OCI-LY7 (cell line): ENCODE measurements at regions not wholly inside any gene's neighbourhood (a gene's known extent, or its start where the extent isn't known, plus 50 kb on each side); places are given as distances from the start of the nearest gene placed in this dataset.

Experiments used
- BruUV-seq: library from RNA; stranded (reverse); fragments of 400-500 nt; replicated peaks from 2 replicates; lab custom pipeline; 2021; lab: Mats Ljungman, UMichigan
- CTCF ChIA-PET: fragments of 300-600 bp; sonication (Branson Sonifier 250); formaldehyde crosslinking; loops from one replicate; lab custom pipeline; 2022; ENCODE audit warnings: antibody characterized with exemption; ENCODE audit not compliant: unreplicated experiment; lab: Charles Lee
- POLR2A ChIA-PET: fragments of 300-600 bp; sonication (Branson Sonifier 250); formaldehyde crosslinking; loops from one replicate; lab custom pipeline; 2022; ENCODE audit warnings: antibody characterized with exemption; lab: Charles Lee
- DNase-seq: peaks from one replicate; pipeline ENCODE4 v3.0.0-alpha.2; 2015; ENCODE audit warnings: low spot score
- H2AFZ ChIP-seq: fragments of 200-600 bp; sonication (generic), shearing (Covaris generic); 2 replicates; pipeline ENCODE4 v1.6.1; 2014; ENCODE audit warnings: mild to moderate bottlenecking, antibody characterized with exemption, low read length, moderate library complexity
- H3K27ac ChIP-seq: fragments of 200-600 bp; sonication (generic); 2 replicates; pipeline ENCODE4 v1.5.1; 2014; ENCODE audit warnings: mixed run types, low read depth, mild to moderate bottlenecking, moderate library complexity, low read length, inconsistent platforms; ENCODE audit not compliant: poor library complexity, severe bottlenecking
- H3K36me3 ChIP-seq: fragments of 200-600 bp; sonication (generic); 2 replicates; pipeline ENCODE4 v1.6.1; 2014; ENCODE audit warnings: mild to moderate bottlenecking, antibody characterized with exemption, low read length, moderate library complexity, mixed read lengths; ENCODE audit not compliant: insufficient read depth
- H3K4me1 ChIP-seq: fragments of 200-600 bp; sonication (generic); 2 replicates; pipeline ENCODE4 v1.5.1; 2014; ENCODE audit warnings: mild to moderate bottlenecking, low read length; ENCODE audit not compliant: insufficient read depth, poor library complexity, severe bottlenecking
- H3K4me2 ChIP-seq: fragments of 200-600 bp; sonication (generic); 2 replicates; pipeline ENCODE4 v1.6.1; 2014; ENCODE audit warnings: mild to moderate bottlenecking, low read length
- H3K4me3 ChIP-seq: fragments of 200-600 bp; sonication (generic); 2 replicates; pipeline ENCODE4 v1.5.1; 2014; ENCODE audit warnings: mild to moderate bottlenecking, low read depth, low read length; ENCODE audit not compliant: poor library complexity, severe bottlenecking
- H3K79me2 ChIP-seq: fragments of 200-600 bp; sonication (generic); 2 replicates; pipeline ENCODE4 v1.6.1; 2016; ENCODE audit warnings: low read depth, mild to moderate bottlenecking, low read length, moderate library complexity, mixed read lengths; ENCODE audit not compliant: insufficient read depth
- H3K9me2 ChIP-seq: fragments of 200-600 bp; sonication (generic); 2 replicates; pipeline ENCODE4 v1.6.1; 2016; ENCODE audit warnings: mild to moderate bottlenecking, low read length, mixed read lengths; ENCODE audit not compliant: insufficient read depth
- H3K9me3 ChIP-seq: fragments of 200-600 bp; sonication (generic); 2 replicates; pipeline ENCODE4 v1.6.1; 2014; ENCODE audit warnings: mild to moderate bottlenecking, mixed run types, low read length, mixed read lengths
- H4K20me1 ChIP-seq: fragments of 200-600 bp; sonication (generic); 2 replicates; pipeline ENCODE4 v1.6.1; 2014; ENCODE audit warnings: mild to moderate bottlenecking, antibody characterized with exemption, low read length, moderate library complexity, mixed read lengths; ENCODE audit not compliant: insufficient read depth
- CTCF ChIP-seq: fragments of 200-600 bp; sonication (generic); conservative IDR thresholded peaks from 2 replicates; pipeline ENCODE4 v1.5.1; 2014; ENCODE audit warnings: mild to moderate bottlenecking, antibody characterized with exemption, low read length, moderate library complexity, mixed read lengths
- EZH2phosphoT487 ChIP-seq: fragments of 200-600 bp; sonication (generic); IDR thresholded peaks from 2 replicates; pipeline ENCODE4 v1.6.1; 2018; ENCODE audit warnings: low read depth, borderline replicate concordance, mild to moderate bottlenecking, mixed run types, antibody characterized with exemption, low read length, moderate library complexity, mixed read lengths
- intact Hi-C: fragments of 100-400 bp; cut with micrococcal nuclease; formaldehyde crosslinking; loops from one replicate; pipeline ENCODE4 v1.10.0; 2022; ENCODE audit not compliant: unreplicated experiment

- Histone ChIP-seq H3K4me3 (no peak overlapping the region), H3K9me3 (no peaks in the 10 kb centered on the region)
- CTCF ChIA-PET = no interaction called here
Observed at GRCh38 chr6:71088166-71088565, 131.3 kb upstream of the B3GAT2 start.

GRCh38 chr6:71090217-71090616 is 133.4 kb upstream of the B3GAT2 start:
- Histone ChIP-seq H3K4me1 (no peaks in the 10 kb centered on the region), H4K20me1 (no peaks in the 10 kb centered on the region), H3K36me3 (no peaks in the 10 kb centered on the region), H3K9me3 (no peaks in the 10 kb centered on the region), H3K4me3 (no peak overlapping the region), H2AFZ (no peak overlapping the region), H3K27ac (no peak overlapping the region), H3K79me2 (no peaks in the 10 kb centered on the region), H3K9me2 (no peaks in the 10 kb centered on the region), H3K4me2 (no peak overlapping the region)
- TF ChIP-seq EZH2phosphoT487 = no peak
- CTCF ChIA-PET = no interaction called here
- no TSS peak for BruUV-seq
- POLR2A ChIA-PET = no interaction called here
- intact Hi-C loops = no loop called here
- DNase-seq = no peak

More at GRCh38 chr6:71088166-71088565, 131.3 kb upstream of the B3GAT2 start:
- intact Hi-C loops = no loop called here
- no peak for DNase-seq
- Histone ChIP-seq H3K4me2 (no peak overlapping the region), H3K4me1 (no peaks in the 10 kb centered on the region), H3K79me2 (no peaks in the 10 kb centered on the region), H4K20me1 (no peaks in the 10 kb centered on the region), H3K27ac (no peak overlapping the region), H2AFZ (no peak overlapping the region), H3K36me3 (no peaks in the 10 kb centered on the region), H3K9me2 (no peaks in the 10 kb centered on the region)
- no TSS peak for BruUV-seq
- POLR2A ChIA-PET = no interaction called here
- TF ChIP-seq EZH2phosphoT487 = no peak
- no peak for TF ChIP-seq CTCF

GRCh38 chr6:71091167-71091566 is 134.3 kb upstream of the B3GAT2 start:
- no TSS peak for BruUV-seq
- H3K9me3 ChIP-seq = no peaks in the 10 kb centered on the region
- H3K4me1 ChIP-seq = no peaks in the 10 kb centered on the region
- H4K20me1 ChIP-seq = no peaks in the 10 kb centered on the region
- no peaks in the 10 kb centered on the region for H3K9me2 ChIP-seq
- no peak overlapping the region for H3K4me2 ChIP-seq
- no peaks in the 10 kb centered on the region for H3K79me2 ChIP-seq
- CTCF ChIA-PET = no interaction called here
- POLR2A ChIA-PET = no interaction called here
- no peak overlapping the region for H3K4me3 ChIP-seq
- intact Hi-C loops = no loop called here
- no peaks in the 10 kb centered on the region for H3K36me3 ChIP-seq
- H2AFZ ChIP-seq = no peak overlapping the region
- DNase-seq = no peak
- no peak overlapping the region for H3K27ac ChIP-seq
- TF ChIP-seq CTCF (no peak), EZH2phosphoT487 (no peak)
